ENCODE measurements at regions not wholly inside any gene's neighbourhood (a gene's known extent, or its start where the extent isn't known, plus 50 kb on each side); places are given as distances from the start of the nearest gene placed in this dataset.

- TF ChIP-seq CTCF (IDR thresholded peaks at IDR 0.05; ENCODE audit: extremely low read depth, missing control alignments): no peak
Observed at GRCh38 chr20:50420380-50420779, 89.8 kb upstream of the PTPN1 start.

GRCh38 chr20:50421356-50422340, 88.5 kb upstream of the PTPN1 start:
- no peak for DNase-seq (ENCODE audit: low spot score)
- no peak for TF ChIP-seq CTCF (IDR thresholded peaks at IDR 0.05; ENCODE audit: extremely low read depth, missing control alignments)

More at GRCh38 chr20:50420380-50420779, 89.8 kb upstream of the PTPN1 start:
- DNase-seq (ENCODE audit: low spot score): no peak

- no peak for TF ChIP-seq CTCF (IDR thresholded peaks at IDR 0.05; ENCODE audit: extremely low read depth, missing control alignments)
- no peak for DNase-seq (ENCODE audit: low spot score)
Observed at GRCh38 chr20:50423758-50424157, 86.4 kb upstream of the PTPN1 start.

- no peak for TF ChIP-seq CTCF (IDR thresholded peaks at IDR 0.05; ENCODE audit: extremely low read depth, missing control alignments)
- DNase-seq (ENCODE audit: low spot score): no peak
Observed at GRCh38 chr20:50425076-50425475, 85.1 kb upstream of the PTPN1 start.

GRCh38 chr20:50426866-50427718, 83.1 kb upstream of the PTPN1 start:
- no peak for TF ChIP-seq CTCF (IDR thresholded peaks at IDR 0.05; ENCODE audit: extremely low read depth, missing control alignments)
- DNase-seq (ENCODE audit: low spot score): no peak

- no peak for DNase-seq (ENCODE audit: low spot score)
- no peak for TF ChIP-seq CTCF (IDR thresholded peaks at IDR 0.05; ENCODE audit: extremely low read depth, missing control alignments)
Observed at GRCh38 chr20:50427719-50428083, 82.5 kb upstream of the PTPN1 start.
